GM12874 (cell line): ENCODE measurements at regions not wholly inside any gene's neighbourhood (a gene's known extent, or its start where the extent isn't known, plus 50 kb on each side); places are given as distances from the start of the nearest gene placed in this dataset.

ENCODE experiments used
- CTCF ChIP-seq: IDR thresholded peaks from 2 replicates; pipeline ENCODE4 v1.5.1; 2011; ENCODE audit warnings: low read depth, mild to moderate bottlenecking, control low read depth, low read length, moderate library complexity; ENCODE audit not compliant: insufficient read depth

GRCh38 chr2:122080871-122081270 lies 325.4 kb downstream of the TSN start:
- TF ChIP-seq CTCF: no peak

- TF ChIP-seq CTCF: no peak
Measured at GRCh38 chr2:122081751-122082150, 326.3 kb downstream of the TSN start.

- TF ChIP-seq CTCF: no peak
Measured at GRCh38 chr2:122083256-122084048, 328.0 kb downstream of the TSN start.

GRCh38 chr2:122094557-122094956 lies 339.1 kb downstream of the TSN start:
- no peak for TF ChIP-seq CTCF

- no peak for TF ChIP-seq CTCF
Measured at GRCh38 chr2:122096761-122097160, 341.3 kb downstream of the TSN start.

- TF ChIP-seq CTCF: no peak
Measured at GRCh38 chr2:122098306-122098705, 342.9 kb downstream of the TSN start.

GRCh38 chr2:122100346-122100745 lies 344.9 kb downstream of the TSN start:
- no peak for TF ChIP-seq CTCF
